ENCODE measurements at regions not wholly inside any gene's neighbourhood (a gene's known extent, or its start where the extent isn't known, plus 50 kb on each side); places are given as distances from the start of the nearest gene placed in this dataset.

DNA sequence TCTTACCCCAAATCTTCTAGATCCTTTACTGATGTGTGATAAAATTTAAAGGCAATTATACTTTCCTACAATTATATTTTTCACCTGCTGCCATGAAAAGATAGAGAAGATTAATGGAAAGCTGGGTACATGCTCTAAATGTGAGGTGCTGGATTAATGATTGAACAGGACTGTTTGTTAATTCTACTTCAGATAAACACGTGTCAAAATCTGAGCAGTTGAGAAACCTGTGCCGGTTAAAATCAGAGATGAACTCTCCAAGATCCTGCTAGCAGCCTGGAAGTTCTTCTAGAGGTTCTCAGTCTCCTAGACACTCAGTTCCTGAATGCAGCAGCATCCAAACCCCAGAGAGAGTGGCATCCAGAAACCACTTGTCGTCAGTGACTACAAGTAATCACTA lies 69.2 kb downstream of the INHBA start:
- WGBS, 2 donors (ENCODE audit: low coverage in 1 of 2), result 25 to 56% methylated on average over 3 of the region's 3 CpGs
- no peak for ATAC-seq
- Histone ChIP-seq H3K9me3 (no peaks in the 10 kb centered on the region), H3K4me3 (no peak overlapping the region), H3K36me3 (no peaks in the 10 kb centered on the region), H3K4me1 (peaks cover 0 to 6% (median 0%) of the 10 kb centered on the region in 3 donors), H3K27me3 (no peaks in the 10 kb centered on the region), H3K27ac (no peak overlapping the region)
- TF ChIP-seq EP300 (IDR thresholded peaks at IDR 0.05), result no peak
- no peak for TF ChIP-seq POLR2AphosphoS5 (IDR thresholded peaks at IDR 0.05)
- TF ChIP-seq, protein P1, sequence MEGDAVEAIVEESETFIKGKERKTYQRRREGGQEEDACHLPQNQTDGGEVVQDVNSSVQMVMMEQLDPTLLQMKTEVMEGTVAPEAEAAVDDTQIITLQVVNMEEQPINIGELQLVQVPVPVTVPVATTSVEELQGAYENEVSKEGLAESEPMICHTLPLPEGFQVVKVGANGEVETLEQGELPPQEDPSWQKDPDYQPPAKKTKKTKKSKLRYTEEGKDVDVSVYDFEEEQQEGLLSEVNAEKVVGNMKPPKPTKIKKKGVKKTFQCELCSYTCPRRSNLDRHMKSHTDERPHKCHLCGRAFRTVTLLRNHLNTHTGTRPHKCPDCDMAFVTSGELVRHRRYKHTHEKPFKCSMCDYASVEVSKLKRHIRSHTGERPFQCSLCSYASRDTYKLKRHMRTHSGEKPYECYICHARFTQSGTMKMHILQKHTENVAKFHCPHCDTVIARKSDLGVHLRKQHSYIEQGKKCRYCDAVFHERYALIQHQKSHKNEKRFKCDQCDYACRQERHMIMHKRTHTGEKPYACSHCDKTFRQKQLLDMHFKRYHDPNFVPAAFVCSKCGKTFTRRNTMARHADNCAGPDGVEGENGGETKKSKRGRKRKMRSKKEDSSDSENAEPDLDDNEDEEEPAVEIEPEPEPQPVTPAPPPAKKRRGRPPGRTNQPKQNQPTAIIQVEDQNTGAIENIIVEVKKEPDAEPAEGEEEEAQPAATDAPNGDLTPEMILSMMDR (IDR thresholded peaks at IDR 0.05), result no peak
- TF ChIP-seq POLR2A (IDR thresholded peaks at IDR 0.05), result no peak

DNA sequence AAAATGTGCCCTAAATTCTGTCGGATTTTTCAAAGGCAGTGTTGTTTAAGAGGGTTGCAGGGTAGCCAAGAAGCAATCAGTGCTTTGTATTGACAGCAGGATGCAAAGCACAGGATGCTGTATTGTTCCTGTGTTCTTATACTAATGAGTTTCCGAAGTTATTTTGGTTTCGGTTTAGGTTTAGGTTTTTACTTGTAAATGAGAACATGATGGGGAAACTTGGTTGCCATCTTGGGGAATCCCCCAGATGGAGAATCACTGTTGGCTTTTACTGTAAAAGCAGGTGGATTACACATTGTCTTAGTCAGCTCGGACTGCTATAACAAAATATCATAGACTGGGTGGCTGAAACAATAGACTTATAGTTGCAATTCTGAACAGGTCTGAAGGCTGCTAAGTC lies 72.1 kb downstream of the INHBA start:
- Histone ChIP-seq H3K36me3 (no peaks in the 10 kb centered on the region), H3K27ac (no peak overlapping the region), H3K4me1 (peaks cover 0 to 6% (median 0%) of the 10 kb centered on the region in 3 donors), H3K27me3 (no peaks in the 10 kb centered on the region), H3K9me3 (no peaks in the 10 kb centered on the region), H3K4me3 (no peak overlapping the region)
- no peak for ATAC-seq
- TF ChIP-seq POLR2A (IDR thresholded peaks at IDR 0.05) (no peak), EP300 (IDR thresholded peaks at IDR 0.05) (no peak), POLR2AphosphoS5 (IDR thresholded peaks at IDR 0.05) (no peak)
- TF ChIP-seq, protein P1 (IDR thresholded peaks at IDR 0.05), result no peak
- WGBS, 2 donors (ENCODE audit: low coverage in 1 of 2), result 52 to 81% methylated on average over 3 of the region's 4 CpGs

DNA sequence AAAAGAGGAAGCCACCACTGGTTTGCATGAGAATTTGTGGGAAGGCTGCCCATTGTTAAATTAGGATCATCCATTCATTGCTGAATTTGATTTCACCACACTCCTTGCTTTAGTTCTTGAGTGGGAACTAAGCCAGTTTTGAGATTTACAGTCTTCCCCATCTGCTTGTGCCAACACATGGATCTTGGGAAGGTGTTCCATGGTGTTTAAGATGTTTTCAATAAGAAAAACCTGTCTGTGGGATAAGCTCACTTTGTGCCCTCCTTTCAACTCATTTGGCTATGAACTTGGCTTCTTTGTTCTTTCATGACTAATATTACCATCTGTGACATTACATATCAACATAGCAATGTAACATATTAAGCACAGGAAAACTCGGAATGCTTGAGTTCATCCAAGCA lies 73.2 kb downstream of the INHBA start:
- Histone ChIP-seq H3K27ac (no peak overlapping the region), H3K36me3 (no peaks in the 10 kb centered on the region), H3K4me3 (no peak overlapping the region), H3K4me1 (peaks cover 0 to 6% (median 0%) of the 10 kb centered on the region in 3 donors), H3K27me3 (no peaks in the 10 kb centered on the region), H3K9me3 (no peaks in the 10 kb centered on the region)
- WGBS, 2 donors (ENCODE audit: low coverage in 1 of 2), result 73 to 76% methylated on average over 1 of the region's 1 CpG
- no peak for TF ChIP-seq POLR2A (IDR thresholded peaks at IDR 0.05)
- TF ChIP-seq, protein P1 (IDR thresholded peaks at IDR 0.05), result no peak
- TF ChIP-seq EP300 (IDR thresholded peaks at IDR 0.05), result no peak
- no peak for TF ChIP-seq POLR2AphosphoS5 (IDR thresholded peaks at IDR 0.05)
- no peak for ATAC-seq

DNA sequence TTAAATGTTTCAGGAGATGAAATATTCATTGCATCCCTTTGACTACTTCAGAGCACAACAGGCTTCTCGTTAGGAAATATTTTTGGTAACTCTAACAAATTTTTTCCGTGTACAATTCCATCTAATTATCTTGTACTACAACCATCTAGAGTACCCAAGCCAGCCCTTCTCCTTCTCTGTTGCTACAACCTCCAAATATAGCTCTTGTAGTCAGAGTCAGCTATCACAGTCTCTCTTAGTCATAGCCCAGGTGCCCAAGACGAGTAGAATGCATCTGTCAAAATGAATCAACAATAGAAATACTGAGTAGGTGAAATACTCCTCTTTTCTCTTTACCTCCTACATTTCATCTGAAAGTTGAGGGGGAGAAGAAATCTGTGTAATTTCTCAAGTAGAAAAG lies 74.0 kb downstream of the INHBA start:
- Histone ChIP-seq H3K36me3 (no peaks in the 10 kb centered on the region), H3K27me3 (no peaks in the 10 kb centered on the region), H3K4me1 (peaks cover 0 to 6% (median 0%) of the 10 kb centered on the region in 3 donors), H3K9me3 (no peaks in the 10 kb centered on the region), H3K4me3 (no peak overlapping the region), H3K27ac (peak overlapping the region in 2 of 4 donors; percentile 25 to 52)
- TF ChIP-seq EP300 (IDR thresholded peaks at IDR 0.05), result no peak
- ATAC-seq, result no peak
- 19 to 23% methylated on average over 3 of the region's 3 CpGs for WGBS, 2 donors (ENCODE audit: low coverage in 1 of 2)

DNA sequence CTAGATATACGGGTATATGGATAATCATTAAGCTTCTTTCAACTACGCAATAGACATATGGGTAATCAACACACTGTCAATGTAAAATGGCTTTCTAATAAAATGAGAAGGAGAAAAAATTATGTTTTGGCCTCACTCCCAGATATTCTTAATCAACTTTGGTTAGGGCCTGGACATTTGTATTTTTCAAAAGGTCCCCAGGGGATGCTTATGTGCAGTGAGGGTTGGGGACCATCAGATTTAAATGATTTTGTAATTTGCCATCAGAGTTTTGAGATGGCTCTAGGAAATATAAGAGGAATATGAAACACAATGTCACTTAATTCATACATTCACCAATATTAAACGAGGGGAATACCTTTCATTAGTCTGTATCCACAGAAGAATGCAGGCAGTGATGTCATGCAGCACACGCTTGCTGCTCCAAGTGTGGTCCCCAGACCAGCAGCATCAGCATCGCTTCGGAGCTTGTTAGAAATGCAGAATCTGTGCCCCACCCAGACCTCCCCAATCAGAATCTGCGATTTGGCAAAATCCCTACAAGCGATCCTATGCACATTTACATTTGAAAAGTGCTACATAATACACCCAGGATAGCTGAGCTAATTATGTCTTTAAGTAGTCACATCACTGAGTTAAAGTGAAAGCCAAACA lies 75.1 kb downstream of the INHBA start:
- no peak for ATAC-seq
- Histone ChIP-seq H3K27ac (peak overlapping the region in 1 of 4 donors; percentile 52), H3K36me3 (no peaks in the 10 kb centered on the region), H3K9me3 (no peaks in the 10 kb centered on the region), H3K4me3 (no peak overlapping the region), H3K27me3 (no peaks in the 10 kb centered on the region), H3K4me1 (peaks cover 0 to 6% (median 0%) of the 10 kb centered on the region in 3 donors)
- 56 to 71% methylated on average over 5 to 7 of the region's 8 CpGs for WGBS, 2 donors (ENCODE audit: low coverage in 1 of 2)
- TF ChIP-seq, protein P1 (IDR thresholded peaks at IDR 0.05), result no peak
- TF ChIP-seq POLR2A (IDR thresholded peaks at IDR 0.05) (no peak), POLR2AphosphoS5 (IDR thresholded peaks at IDR 0.05) (no peak), EP300 (IDR thresholded peaks at IDR 0.05) (no peak)
